ENCODE measurements at regions not wholly inside any gene's neighbourhood (a gene's known extent, or its start where the extent isn't known, plus 50 kb on each side); places are given as distances from the start of the nearest gene placed in this dataset.

DNA sequence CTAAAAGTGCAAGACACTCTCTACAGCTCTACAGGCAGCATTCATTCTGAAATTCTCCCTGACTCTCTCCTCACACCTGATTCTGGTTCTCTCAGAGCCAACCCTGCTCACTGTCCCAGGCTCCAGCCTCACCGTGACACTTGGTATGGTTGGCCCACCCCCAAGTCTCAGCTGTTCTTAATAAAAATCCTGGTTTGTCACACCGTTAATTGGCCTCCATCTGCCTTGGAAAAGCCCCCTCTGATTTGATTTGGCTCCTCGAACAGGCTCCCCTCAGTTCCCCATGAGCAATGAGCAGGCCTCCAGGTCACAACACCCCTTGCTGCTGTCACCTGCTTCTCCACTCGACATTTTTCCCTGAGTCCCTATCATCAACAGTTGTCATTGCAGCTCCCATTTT is 507.3 kb upstream of the AUTS2 start:
- TF ChIP-seq CTCF (IDR thresholded peaks at IDR 0.05) (no peak), POLR2A (IDR thresholded peaks at IDR 0.05) (no peak)
